ENCODE measurements at regions not wholly inside any gene's neighbourhood (a gene's known extent, or its start where the extent isn't known, plus 50 kb on each side); places are given as distances from the start of the nearest gene placed in this dataset.

GRCh38 chr2:158741625-158742024, 53.5 kb upstream of the DAPL1 start:
- TF ChIP-seq CTCF (IDR thresholded peaks at IDR 0.05; ENCODE audit: borderline replicate concordance, extremely low read depth, low read length, poor library complexity, severe bottlenecking) (no peak), EZH2 (IDR thresholded peaks at IDR 0.05; ENCODE audit: borderline replicate concordance, low read depth, low read length, severe bottlenecking) (no peak)

Data from DND-41 (cell line).